GM21390 (cell line): ENCODE measurements at regions not wholly inside any gene's neighbourhood (a gene's known extent, or its start where the extent isn't known, plus 50 kb on each side); places are given as distances from the start of the nearest gene placed in this dataset.
"Not testable (repeated sequence)": the region's sequence is repeated elsewhere in the genome, so short reads cannot be mapped to it uniquely, and the experiment has no call there.

Experiments used
- ATAC-seq: cut with Tn5 transposase; IDR thresholded peaks from one replicate; pipeline ENCODE4 v1.9.1; 2021; ENCODE audit not compliant: unreplicated experiment

DNA sequence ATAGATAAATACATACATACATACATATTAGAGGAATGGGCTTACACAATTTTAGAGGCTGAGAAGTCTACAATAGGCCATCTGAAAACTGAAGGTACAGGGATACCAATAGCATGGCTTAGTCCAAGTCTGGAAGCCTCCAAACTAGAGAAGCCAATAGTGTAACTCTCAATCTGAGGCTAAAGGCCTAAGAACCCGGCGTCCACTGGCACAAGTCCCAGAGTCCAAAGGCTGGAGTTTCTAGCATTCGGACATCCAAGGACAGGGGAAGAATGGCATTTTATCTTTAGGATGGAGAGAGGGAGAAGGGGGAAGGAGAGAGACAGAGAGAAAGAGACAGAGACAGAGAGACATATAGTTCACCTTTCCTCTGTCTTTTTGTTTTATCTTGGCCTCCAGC lies 63.7 kb upstream of the SYT4 start:
- no peak for ATAC-seq

DNA sequence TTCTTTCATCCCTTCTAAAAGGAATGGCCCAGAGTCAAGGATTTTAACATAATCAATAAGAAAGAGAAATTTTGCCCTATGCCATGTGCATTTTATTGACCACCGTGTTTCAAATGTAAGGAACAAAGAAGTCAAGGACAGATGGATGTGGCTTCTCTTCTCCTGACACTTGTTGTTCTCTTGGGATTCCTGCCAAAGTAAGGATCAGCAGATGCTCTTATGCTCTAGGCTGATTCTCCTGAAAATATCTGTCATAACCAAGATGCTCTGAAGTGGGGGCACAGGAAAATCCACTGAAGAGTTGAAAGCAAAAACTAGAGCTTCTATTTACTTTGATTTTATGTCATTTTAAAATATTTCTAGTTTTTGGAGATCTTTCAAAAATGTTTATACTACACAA lies 72.9 kb upstream of the SYT4 start:
- no peak for ATAC-seq

DNA sequence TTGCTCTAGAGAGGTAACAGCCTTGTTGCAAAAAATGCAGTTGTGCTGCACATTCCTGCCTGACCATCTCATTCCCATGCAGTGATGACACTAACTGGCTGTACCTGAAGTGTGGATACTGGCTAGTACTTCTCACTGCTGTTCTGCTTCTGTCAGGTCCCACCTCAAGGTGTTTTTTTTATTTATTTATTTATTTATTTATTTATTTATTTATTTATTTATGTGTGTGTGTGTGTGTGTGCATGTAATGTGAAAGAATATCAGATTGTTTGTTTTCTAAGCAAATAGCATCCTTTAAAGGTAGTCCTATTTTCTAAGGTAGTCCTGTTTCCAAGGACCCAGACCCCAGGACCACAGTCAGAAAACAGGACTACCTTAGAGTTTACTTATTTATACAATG lies 87.2 kb upstream of the SYT4 start:
- ATAC-seq: no peak

DNA sequence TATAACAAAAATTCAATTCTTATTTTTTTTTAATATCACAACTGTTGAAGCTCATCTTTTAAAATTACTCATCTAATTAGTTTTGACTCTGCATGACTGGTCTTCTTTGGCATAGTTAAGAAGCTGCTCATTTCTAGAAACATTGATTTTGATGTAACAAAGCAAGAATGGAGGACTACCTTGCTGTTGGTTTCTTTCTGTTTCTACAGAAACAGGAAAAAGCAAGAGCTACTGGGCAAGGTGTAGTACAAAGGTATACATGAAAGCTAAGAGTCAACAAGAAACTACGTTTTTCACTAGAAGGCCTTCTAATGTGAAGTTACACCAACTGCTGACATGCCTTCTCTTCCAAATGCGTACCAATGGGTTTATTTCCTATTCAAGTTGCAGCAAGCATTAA lies 90.6 kb upstream of the SYT4 start:
- ATAC-seq: no peak

DNA sequence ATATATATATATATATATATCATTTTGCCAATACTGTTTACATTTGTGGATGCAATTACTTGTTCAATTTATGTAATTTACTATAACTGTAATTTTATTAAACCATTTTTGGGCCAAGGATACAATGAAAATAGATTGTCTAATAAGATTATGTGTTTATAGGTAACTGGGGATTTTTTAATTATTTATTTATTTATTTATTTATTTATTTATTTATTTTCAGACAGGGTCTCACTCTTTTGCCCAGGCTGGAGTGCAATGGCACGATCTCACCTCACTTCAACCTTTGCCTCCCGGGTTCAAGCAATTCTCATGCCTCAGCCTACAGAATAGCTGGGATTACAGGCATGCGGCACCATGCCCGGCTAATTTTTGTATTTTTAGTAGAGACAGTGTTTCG lies 92.0 kb upstream of the SYT4 start:
- ATAC-seq: not testable (repeated sequence)

DNA sequence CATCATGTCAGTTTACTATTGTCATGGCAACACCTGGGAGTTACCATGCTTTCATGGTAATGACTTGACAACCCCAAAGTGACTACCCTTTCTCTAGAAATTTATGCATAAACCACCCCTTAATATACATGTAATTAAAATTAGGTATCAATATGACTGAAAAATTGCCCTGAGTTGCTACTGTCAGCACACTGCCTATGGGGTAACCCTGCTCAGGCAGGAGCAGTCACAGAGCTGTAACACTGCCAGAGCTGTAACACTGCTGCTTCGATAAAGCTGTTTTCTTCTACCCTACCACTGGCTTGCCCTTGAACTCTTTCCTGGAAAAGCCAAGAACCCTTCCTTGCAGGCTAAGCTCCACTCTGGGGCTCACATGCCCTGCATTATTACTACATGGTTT lies 95.5 kb upstream of the SYT4 start:
- ATAC-seq: no peak

DNA sequence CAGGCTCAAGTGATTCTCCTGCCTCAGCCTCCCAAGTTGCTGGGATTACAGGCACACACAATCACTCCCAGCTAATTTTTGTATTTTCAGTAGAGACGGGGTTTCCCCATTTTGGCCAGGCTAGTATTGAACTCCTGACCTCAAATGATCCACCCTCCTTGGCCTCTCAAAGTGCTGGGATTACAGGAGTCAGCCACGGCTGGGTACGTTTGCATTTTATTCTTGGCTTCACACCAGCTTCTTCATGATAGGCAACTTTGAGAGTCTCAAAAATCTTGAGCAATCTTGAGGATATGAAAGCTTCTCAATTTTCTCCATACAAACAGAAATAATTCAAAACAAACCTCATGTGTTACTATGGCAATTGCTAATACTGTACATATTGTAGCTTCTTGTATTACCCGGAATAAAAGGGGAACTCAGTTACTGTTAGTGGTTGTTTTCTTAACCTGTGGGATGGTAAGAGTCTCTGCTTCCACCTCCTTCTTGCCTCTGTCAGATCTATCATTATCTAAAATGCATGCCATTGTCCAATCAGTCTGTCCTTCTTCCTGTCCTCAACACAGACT lies 102.9 kb upstream of the SYT4 start:
- ATAC-seq: no peak

DNA sequence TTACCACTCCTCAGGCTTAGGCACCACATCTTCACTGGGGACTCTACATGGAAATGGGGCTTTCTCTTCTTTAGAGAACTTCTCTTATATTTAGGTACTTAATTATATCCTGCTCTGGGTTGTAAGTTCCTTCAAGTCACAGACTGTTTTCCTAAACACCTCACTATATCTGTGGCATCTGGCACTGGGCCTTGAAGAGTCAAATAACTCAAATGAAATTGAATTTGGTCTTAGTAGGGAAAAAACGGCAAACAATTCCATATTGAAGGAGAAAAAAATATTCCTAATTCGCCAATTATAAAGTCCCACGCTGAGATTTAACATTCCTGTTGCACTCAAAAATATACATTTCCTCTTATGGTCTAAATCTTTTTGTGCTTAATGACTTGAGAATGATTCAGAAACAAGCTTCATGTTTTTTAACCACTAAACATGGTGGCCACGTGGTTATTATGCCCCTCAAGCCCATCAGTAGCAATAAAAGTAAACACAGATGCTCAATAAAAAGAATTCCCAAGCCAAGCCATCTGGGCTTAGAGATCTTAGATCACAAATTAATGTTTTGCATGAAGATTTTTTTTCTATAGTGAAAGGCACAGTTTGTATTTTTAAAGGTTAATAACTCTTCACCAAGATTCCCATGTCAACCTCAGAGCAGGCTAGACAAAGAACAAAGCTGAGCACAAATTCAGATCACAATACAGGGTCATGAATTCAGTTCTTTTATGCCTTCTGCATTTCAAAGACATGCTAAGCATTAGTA lies 105.5 kb upstream of the SYT4 start:
- ATAC-seq: no peak

DNA sequence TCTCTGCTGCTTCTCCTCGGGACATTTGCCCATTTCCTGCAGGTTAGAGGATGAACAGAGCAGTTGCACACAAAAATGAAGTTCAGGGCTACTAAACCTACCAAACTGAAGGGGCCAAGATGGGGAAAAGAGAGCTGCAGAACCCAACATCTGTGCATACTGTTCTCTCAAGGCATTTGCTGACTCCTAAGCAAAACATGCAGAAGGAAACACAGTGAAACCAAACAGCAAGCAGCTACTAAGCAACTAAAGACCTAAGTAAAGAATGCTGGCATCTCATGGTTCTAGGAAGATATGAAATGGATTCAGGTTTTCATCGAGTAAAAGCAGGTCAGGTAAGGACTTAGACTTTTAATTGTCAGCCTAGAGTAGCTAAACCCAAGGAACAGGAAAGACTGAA lies 111.9 kb upstream of the SYT4 start:
- ATAC-seq: no peak

DNA sequence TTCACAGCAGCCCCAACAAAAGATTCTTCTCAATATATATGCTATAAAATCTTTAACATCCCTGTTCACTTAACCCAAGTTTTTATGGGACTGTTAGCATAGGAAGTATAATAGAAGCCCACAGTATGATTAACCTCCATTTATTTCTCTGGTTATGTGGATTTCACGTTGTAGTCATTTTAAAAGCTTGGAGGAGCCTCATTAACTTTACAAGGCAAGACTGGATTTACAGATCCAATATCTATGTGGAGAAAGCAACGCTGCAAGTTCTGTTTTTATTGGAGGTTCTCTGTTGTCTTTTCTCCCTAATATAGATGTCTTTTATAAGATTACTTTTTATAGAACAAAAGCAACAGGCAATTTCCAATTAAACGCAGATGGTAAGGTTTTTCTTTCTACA lies 114.9 kb upstream of the SYT4 start:
- no peak for ATAC-seq

DNA sequence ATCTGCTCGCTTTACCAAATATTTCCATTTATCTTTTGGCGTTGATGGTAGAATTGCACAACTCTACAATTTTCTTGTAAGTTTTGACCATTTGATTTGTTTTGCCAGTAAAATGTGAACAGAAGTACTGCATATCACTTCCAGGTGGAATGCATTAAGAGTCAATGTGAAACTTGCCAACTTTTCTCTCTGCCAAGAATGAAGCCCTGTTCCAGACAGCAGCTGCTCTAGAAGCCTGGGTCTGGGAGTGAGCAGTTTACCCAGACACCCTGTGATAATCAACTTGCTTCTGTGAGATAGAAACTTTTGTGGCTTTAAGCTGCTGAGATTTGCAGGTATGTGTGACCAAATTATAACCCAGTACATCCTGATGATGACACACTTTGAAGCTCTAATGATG lies 115.9 kb upstream of the SYT4 start:
- ATAC-seq: no peak

DNA sequence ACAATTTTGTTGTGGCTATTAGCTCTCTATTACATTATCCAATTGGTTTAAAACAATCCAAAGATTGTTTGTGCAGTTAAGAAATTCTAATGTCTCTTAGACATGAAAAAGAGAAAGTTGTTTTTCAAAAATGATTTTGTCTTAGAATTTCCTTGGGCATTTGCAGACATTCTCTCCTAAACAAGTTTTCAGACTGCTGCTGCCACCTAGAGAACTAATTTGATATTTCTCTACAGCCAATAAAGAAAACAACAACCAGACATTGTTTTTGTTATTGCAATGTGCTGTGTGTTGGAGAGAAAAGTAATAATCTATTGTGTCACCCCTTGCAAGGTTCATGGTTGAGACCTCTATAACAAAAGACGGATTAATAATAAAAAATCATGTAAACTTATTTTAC lies 119.0 kb upstream of the SYT4 start:
- ATAC-seq: no peak

DNA sequence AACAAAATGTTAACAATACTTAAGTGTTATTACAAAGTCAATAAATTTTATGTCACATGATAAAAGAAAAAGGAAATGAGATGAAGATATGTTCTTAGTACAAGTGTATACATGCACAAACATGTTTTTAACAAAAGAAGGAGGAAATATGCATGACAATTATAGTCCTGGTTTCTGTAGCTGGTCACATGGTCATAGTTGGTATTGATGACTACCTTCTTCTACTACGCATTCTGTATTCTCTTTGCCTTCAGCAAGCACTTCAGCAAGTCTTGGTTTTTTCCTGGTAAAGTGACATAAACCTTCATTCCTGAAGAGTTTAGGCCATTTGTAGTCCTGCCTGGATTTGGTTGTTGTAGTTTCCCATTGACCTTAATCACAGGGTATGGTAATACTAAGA lies 121.3 kb upstream of the SYT4 start:
- no peak for ATAC-seq

DNA sequence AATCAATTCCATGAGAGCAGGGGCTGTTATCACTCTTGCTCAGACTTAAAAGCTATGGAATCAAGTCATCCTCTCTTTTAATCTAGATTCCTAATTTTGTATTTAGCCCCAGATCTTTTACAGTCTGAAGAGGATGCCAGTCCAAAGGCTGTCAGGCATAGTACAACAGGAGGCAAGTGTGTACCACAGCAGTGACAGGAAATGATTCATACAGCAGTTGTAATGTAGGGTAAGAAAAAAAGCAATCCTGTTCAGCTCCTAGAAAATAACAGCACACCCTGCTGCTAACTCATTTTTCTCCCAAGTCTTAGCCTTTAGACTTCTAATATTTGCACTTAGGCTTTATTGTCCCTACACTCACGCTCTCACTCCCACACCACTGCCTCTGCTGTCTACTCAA lies 127.8 kb upstream of the SYT4 start:
- ATAC-seq: no peak

DNA sequence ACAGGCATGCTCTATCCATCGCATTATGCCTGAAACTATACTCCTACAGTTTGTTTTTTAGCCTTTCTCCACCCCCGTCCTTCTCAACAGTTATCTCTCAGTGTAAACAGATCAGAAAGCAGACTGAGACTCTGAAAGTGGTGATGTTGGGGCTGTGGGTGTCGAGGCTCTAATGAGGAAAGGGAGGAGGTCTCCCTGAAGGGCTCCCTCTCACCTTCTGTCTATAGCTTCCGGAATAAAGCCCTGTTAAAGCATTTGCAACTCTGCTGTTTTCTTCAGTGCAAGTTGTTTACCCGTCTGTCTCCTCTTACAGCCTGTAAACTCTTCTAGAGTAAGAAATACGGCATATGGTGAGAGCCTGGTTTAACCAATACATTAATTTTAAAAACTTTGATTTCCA lies 136.7 kb upstream of the SYT4 start:
- no peak for ATAC-seq

DNA sequence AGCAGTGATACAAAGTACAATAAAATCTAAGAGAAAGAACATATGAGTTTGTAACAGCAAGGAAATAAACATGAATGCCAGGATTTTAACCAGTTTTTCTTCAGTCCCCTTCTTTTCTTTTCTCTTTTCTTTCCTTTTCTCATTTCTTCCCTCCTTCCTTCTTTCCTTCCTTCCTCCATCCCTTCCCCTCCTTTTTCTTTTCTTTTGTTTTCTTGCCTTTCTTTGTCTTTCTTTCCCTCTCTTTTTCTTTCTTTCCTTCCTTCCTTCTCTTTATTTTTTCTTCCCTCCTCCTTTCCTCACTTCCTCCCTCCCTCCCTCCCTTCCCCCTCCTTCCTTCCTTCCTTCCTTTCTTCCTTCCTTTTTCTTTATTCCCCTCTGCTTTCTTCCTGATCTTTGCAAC lies 142.8 kb upstream of the SYT4 start:
- ATAC-seq: no peak

DNA sequence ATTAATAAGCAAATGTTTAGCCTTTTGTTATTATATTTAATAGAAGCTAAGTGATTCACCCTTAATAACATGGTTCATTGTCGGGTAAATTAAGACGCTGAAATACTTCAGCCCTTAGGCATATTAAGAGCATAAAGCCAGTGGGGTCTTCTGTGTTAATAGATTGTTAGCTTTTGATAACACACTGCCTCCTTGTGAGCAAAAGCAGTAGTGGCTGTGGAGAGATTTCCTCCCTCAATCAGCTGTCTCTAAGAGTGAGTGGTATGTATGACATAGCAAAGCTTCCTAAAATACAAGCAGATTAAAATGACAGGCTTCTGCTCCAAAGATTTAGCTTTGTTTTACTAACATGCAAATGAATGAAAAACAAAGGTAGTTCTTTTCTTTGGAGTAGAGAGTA lies 143.7 kb upstream of the SYT4 start:
- no peak for ATAC-seq

DNA sequence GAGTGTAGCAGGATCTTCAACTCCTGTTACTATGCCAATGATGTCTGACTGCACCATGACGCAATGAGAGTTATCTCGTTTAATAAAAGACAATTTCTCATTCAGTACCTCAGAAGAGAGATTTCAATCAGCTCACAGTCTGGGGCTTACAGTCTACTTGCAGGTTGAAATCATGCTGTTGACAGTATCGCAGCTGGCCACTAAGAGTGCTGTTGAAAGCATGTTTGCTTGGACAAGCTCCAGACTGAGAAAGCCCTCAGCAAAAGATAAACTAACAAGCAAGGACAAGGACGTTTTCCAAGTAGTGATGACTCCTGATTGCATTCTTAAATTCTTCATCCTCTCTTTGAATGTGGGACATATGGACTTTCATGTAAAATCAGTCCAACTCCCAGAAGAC lies 145.2 kb upstream of the SYT4 start:
- no peak for ATAC-seq

DNA sequence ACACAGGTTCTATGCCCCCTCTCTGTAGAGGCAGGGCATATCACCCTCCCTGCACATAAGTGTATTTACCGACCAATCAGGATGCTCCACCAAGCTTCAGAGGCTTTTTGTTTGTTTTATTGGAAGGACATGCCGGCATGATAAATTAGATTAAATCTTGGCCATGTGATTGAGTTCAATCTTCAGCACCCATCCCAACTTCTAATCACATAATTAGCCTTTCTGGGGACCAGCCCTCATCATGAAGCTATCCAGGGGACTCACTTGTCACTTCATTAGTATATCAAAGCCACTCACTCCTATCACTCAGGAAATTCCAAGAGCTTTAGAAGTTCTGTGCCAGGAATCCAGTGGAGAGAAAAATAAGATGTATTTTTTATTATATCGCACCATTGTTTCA lies 158.6 kb upstream of the SYT4 start:
- ATAC-seq: no peak

DNA sequence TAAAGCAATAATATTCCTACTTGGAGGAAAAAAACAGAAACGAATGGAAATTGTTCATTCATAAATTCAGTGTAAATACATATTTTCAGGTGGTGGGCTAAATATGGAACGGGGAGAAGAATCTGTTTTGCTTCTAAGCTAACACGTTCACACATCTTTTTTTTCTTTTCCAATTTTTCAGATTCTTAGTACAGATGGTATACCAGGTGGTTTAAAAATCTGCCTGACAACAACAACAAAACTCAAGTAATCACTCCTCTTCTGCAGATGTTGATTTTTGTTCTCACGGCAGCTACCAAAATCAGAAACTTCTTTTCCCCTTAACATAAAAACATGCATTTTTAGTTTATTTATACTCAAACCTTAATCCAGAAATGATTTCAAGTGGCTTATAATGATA lies 164.8 kb upstream of the SYT4 start:
- no peak for ATAC-seq

DNA sequence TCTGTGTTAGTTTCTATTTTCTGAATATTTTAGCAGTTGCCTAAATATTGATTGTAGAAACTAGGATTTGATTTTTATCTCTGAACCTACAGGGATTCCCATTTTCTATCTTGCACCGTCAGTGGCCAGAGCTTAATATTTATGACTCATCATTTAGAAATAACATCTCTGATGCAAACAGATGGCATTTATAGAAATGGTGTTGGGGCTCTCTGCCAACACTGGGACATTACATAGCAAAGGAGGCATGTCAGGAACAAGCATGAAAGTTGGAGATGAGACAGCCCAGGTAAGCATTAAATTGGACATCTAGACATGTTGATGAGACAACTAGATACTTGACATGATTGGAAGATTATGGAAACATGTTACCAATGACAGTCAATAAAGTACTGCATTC lies 165.3 kb upstream of the SYT4 start:
- no peak for ATAC-seq

DNA sequence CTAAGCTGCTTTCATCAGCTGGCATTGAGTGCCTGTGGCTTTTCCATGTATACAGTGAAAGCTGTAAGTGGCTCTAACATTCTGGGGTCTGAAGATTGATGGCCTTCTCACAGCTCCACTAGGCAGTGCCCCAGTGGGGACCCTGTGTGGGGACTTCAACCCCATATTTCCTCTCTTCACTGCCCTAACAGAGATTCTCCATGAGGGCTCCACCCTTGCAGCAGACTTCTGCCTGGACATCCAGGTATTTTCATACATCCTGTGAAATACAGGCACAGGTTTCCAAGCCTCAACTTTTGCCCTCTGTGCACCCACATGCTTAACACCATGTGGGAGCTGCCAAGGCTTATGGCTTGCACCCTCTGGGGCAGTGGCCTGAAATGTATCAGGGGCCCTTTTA lies 188.2 kb upstream of the SYT4 start:
- ATAC-seq: no peak

DNA sequence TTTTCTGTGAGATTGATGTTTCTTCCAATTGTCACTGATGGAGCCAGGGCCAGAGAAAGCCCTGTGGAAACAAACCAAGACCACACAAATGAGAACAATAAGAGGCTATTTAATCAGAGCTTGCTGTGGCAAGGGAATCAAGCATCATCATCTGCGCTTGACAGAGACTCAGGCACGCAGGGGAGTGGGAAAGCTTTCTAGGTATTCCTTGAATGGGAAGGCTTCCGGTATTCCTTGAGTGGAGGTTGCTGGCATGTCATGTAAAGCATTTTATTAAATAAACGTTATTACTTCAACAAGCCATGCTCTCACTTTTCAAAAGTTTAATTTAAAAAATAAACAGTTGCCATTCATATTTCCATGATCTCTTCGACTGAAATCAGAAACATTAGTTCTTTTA lies 194.6 kb upstream of the SYT4 start:
- no peak for ATAC-seq
